Peyer's patch (tissue), 4 donors: ENCODE measurements at regions not wholly inside any gene's neighbourhood (a gene's known extent, or its start where the extent isn't known, plus 50 kb on each side); places are given as distances from the start of the nearest gene placed in this dataset.

Source experiments
- POLR2A ChIP-seq, 2 donors: fragments of 450-650 bp; IDR thresholded peaks; one replicate each; pipeline ENCODE4 v1.5.1; 2017; ENCODE audit warnings: antibody characterized with exemption in 2 of 2, mild to moderate bottlenecking in 2 of 2, moderate library complexity in 2 of 2
- TF ChIP-seq, protein P1 (sequence below), 6 experiments: fragments of 450-650 bp in 4 of 6; fragments of 200-600 bp in 2 of 6; sonication (generic) in 1 of 6; IDR thresholded peaks; one replicate each; pipeline ENCODE4 v1.5.1; 2017 to 2019; ENCODE audit warnings: antibody characterized with exemption in 6 of 6, mild to moderate bottlenecking in 3 of 6, moderate library complexity in 1 of 6

- TF ChIP-seq, protein P1, sequence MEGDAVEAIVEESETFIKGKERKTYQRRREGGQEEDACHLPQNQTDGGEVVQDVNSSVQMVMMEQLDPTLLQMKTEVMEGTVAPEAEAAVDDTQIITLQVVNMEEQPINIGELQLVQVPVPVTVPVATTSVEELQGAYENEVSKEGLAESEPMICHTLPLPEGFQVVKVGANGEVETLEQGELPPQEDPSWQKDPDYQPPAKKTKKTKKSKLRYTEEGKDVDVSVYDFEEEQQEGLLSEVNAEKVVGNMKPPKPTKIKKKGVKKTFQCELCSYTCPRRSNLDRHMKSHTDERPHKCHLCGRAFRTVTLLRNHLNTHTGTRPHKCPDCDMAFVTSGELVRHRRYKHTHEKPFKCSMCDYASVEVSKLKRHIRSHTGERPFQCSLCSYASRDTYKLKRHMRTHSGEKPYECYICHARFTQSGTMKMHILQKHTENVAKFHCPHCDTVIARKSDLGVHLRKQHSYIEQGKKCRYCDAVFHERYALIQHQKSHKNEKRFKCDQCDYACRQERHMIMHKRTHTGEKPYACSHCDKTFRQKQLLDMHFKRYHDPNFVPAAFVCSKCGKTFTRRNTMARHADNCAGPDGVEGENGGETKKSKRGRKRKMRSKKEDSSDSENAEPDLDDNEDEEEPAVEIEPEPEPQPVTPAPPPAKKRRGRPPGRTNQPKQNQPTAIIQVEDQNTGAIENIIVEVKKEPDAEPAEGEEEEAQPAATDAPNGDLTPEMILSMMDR (IDR thresholded peaks at IDR 0.05) = no peak
- no peak for TF ChIP-seq POLR2A (IDR thresholded peaks at IDR 0.05)
These were observed 63.7 kb downstream of the ZIC1 start for GRCh38 chr3:147472846-147473245.
